T47D (cell line): ENCODE measurements at regions not wholly inside any gene's neighbourhood (a gene's known extent, or its start where the extent isn't known, plus 50 kb on each side); places are given as distances from the start of the nearest gene placed in this dataset.
"Not testable (repeated sequence)": the region's sequence is repeated elsewhere in the genome, so short reads cannot be mapped to it uniquely, and the experiment has no call there.

Experiments used
- DNase-seq, 2 experiments: peaks; one replicate each; pipeline versions ENCODE4 v3.0.0 to v3.0.0-alpha.2; 2011 to 2012; ENCODE audit warnings: low read depth in 1 of 2, low spot score in 1 of 2
- JUND ChIP-seq: IDR thresholded peaks from 2 replicates; pipeline ENCODE4 v1.6.1; 2012; ENCODE audit warnings: low read depth
- in situ Hi-C: cut with HindIII; loops from 2 replicates; pipeline ENCODE4 v1.10.0; 2016; ENCODE audit warnings: low sequenced_read_pairs, low pct_unique_long_range_greater_than_20kb

- no peak for DNase-seq
- TF ChIP-seq JUND, result no peak
- in situ Hi-C loops, result no loop called here
These were observed 1448.4 kb upstream of the C9orf72 start for GRCh38 chr9:29021632-29022031.

DNA sequence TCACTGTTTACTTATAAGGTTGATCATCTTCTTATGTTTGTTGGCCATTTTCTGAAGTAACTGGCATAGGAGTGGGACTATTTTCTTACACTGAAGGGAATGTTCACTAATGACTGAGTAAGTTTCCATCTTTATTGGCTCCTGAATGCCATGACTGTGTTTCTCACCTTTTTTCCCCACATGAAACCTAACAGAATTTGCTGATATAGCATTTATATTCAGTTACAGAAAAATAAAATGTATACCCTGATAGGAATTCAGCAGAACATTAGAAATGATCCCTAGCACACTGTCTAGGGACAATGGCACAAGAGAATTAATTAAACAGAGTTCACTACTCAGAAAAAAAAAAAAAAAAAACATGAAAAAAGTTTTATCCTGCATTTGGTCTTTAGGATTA, 1465.1 kb upstream of the C9orf72 start:
- DNase-seq, result no peak
- no peak for TF ChIP-seq JUND
- in situ Hi-C loops, result no loop called here

DNA sequence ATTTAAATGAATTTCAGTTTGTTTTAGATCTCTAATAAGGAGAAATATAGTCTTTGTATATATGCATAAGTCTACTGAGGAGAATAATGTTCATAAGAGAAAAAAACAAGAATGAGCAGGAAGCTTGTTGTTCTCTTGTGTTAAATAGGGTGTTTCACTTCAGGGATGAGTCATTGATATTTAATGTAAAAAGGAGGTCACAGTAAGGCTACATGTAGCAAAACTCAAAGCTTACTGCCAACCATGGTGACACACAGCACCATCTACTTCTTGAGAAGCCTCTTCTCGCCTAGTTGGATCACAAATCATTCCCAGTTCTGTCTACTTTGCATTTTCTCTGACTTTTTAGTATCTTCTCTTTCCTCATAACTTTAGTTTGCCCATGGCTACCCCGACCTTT, 1466.0 kb upstream of the C9orf72 start:
- in situ Hi-C loops, result no loop called here
- no peak for DNase-seq
- no peak for TF ChIP-seq JUND

GRCh38 chr9:29043072-29043471, 1469.8 kb upstream of the C9orf72 start:
- in situ Hi-C loops, result no loop called here
- TF ChIP-seq JUND, result no peak
- no peak for DNase-seq

DNA sequence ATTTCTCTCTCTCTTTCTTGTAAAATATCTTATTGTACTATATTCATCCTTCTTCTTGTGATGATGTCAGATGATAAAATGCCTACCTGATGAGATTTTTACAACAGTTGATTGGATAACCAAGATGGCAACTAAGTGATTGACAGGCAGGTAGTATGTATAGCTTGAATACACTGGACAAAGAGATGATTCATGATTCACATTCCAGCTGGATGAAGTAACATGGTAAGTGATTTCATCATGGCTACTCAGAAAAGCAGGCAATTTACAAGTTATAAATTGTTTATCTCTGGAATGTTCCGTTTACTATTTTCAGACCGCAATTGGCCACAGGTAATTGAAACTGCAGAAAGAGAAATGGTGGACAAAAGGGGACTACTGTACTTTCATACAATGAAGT, 1471.7 kb upstream of the C9orf72 start:
- no peak for DNase-seq
- in situ Hi-C loops, result no loop called here
- no peak for TF ChIP-seq JUND

- no peak for DNase-seq
- in situ Hi-C loops, result no loop called here
- TF ChIP-seq JUND, result no peak
These were observed 1486.8 kb upstream of the C9orf72 start for GRCh38 chr9:29060041-29060440.

DNA sequence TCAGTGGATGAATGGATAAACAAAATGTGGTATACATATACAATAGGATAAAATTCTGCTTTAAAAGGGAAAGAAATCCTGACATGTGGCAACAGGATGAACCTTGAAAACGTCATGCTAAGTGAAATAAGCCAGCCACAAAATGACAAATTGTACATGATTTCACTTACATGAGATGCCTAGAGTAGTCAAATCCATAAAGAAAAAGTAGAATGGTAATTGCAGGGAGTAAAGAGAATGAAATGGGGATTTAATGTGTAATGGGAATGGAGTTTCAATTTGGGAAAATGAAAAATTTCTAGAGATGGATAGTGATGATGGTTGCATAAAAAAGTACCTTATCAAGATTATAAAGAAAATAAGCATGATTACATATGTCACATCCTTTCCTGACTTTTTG, 1489.2 kb upstream of the C9orf72 start:
- TF ChIP-seq JUND, result no peak
- in situ Hi-C loops, result no loop called here
- DNase-seq, result no peak

GRCh38 chr9:29063031-29063430, 1489.8 kb upstream of the C9orf72 start:
- TF ChIP-seq JUND, result no peak
- in situ Hi-C loops, result no loop called here
- DNase-seq, result no peak

DNA sequence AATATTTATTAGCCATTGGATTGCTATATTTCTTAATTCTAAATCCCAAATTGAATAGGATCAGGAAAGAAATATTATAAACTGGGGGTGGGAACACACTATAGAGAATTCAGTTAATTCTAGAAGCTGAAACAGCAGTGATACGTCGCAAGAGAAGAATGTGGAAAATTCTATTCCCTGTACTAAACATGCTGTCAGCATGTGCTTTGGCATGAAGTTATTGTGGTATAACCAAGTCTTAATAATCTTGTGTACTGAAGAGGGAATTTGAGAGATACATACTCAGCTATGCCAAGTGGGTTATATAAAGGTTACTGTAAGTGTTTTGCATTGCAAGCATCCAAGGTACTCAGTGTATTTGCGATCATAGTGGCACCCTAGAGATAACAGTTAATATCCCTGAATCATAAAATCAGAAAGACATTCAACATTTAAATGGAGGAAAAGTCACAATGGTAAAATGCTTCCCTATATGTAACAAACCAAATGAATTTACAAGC, 1492.9 kb upstream of the C9orf72 start:
- DNase-seq, result no peak
- TF ChIP-seq JUND, result no peak

DNA sequence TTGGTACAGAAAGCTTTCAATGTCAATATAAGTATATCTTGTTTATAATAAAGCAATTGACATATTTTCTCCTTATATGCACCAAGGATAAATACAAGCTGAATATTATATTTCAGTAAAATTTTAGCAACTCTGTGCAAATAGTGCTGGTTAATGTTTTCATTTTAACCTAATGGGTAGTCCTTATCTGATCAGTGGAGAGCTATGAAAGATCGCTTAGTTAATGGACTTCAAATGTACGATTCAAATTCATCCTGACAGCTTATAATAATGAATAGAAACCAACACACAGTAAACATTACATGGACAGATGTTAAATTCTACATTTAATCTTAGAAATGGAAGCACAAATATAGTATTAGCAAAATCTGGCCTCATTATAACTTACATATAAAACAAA, 1495.2 kb upstream of the C9orf72 start:
- DNase-seq, result no peak
- in situ Hi-C loops, result no loop called here
- TF ChIP-seq JUND, result no peak

More for the DNA sequence above, 1492.9 kb upstream of the C9orf72 start:
- in situ Hi-C loops, result no loop called here

GRCh38 chr9:29069376-29069775, 1496.1 kb upstream of the C9orf72 start:
- in situ Hi-C loops, result no loop called here
- no peak for DNase-seq
- TF ChIP-seq JUND, result no peak

DNA sequence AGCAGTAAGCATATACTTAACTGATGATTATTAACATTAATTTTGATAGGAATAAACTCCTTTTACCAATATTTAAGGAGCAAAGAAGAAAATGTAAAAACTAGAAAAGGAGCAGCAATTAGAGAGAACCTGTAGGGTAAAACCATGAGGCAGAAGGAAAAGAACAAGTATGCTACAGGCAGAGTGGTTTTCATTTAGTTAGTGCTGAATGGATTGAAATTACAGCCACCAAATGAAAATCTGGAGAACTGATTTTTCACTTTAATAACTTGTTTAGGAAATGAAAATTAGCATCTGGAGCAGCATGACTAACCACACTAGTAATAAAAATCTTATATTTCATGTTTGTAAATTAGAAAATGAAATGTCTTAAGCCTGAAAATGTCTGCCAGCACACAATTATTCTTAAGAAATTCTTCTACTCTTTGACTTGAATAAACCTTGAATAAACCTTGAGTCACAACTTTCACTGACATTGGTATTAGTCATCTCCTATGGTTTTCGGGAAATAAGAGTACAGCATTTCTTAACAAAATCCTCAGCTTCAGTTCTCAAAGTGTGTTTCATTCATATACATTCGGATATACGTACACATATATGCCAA, 1504.9 kb upstream of the C9orf72 start:
- no peak for TF ChIP-seq JUND
- no peak for DNase-seq
- in situ Hi-C loops, result no loop called here

- no peak for TF ChIP-seq JUND
- in situ Hi-C loops, result no loop called here
- no peak for DNase-seq
These were observed 1527.5 kb upstream of the C9orf72 start for GRCh38 chr9:29100762-29101161.

DNA sequence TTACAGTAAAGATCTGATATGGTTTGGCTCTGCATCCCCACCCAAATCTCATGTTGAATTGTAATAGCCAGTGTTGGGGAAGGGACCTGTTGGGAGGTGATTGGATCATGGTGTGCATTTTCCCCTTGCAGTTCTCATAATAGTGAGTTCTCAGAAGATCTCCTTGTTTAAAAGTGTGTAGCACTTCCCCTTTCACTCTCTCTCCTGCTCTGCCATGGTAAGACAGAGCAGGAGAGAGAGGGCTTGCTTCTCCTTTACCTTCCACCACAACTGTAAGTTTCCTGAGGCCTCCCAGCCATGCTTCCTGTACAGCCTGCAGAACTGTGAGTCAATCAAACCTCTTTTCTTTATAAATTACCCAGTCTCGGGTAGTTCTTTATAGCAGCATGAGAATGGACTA, 1530.9 kb upstream of the C9orf72 start:
- DNase-seq, in situ Hi-C loops: not testable (repeated sequence)
